ENCODE measurements at regions not wholly inside any gene's neighbourhood (a gene's known extent, or its start where the extent isn't known, plus 50 kb on each side); places are given as distances from the start of the nearest gene placed in this dataset.

GRCh38 chr2:396903-397302 is 109.0 kb upstream of the ALKAL2 start:
- TF ChIP-seq SIX5 (IDR thresholded peaks at IDR 0.05; ENCODE audit: low read depth, low read length, severe bottlenecking) (no peak), EZH2 (IDR thresholded peaks at IDR 0.05; ENCODE audit: borderline replicate concordance, control insufficient read depth, low read depth, low read length) (no peak), EP300 (IDR thresholded peaks at IDR 0.05; ENCODE audit: borderline replicate concordance in 1 of 2, control insufficient read depth in 1 of 2, low read depth in 2 of 2, low read length in 2 of 2) (no peak), YY1 (IDR thresholded peaks at IDR 0.05; ENCODE audit: low read depth, low read length) (no peak), CTCF (IDR thresholded peaks at IDR 0.05 in 2 of 3, conservative IDR thresholded peaks at IDR 0.05 in 1 of 3; ENCODE audit: control insufficient read depth in 2 of 3, extremely low read depth in 1 of 3, insufficient read depth in 1 of 3, low read depth in 3 of 3, low read length in 3 of 3) (no peak), YBX1 (IDR thresholded peaks at IDR 0.05) (no peak), POLR2A (IDR thresholded peaks at IDR 0.05; ENCODE audit: low read depth, low read length) (no peak), BCL3 (IDR thresholded peaks at IDR 0.05; ENCODE audit: borderline replicate concordance, insufficient read depth, low read depth, low read length, poor library complexity, severe bottlenecking) (no peak), FOXM1 (IDR thresholded peaks at IDR 0.05; ENCODE audit: low read depth, low read length) (no peak), ZNF217 (IDR thresholded peaks at IDR 0.05) (no peak)

Data from GM12878 (cell line).